Activated T-cell treated with anti-CD3 and anti-CD28 coated beads, Interleukin-2, amount 50 U/mL, for 4 hours (primary cell): ENCODE measurements at regions not wholly inside any gene's neighbourhood (a gene's known extent, or its start where the extent isn't known, plus 50 kb on each side); places are given as distances from the start of the nearest gene placed in this dataset.

Experiments used
- ATAC-seq, 2 donors: fragments of 200-7000 bp; cut with Tn5 transposase; one replicate each; pipeline ENCODE4 v1.10.0; 2021
- DNase-seq: peaks from one replicate; pipeline ENCODE4 v3.0.0-alpha.2; 2020
- H3K27me3 Mint-ChIP-seq: one replicate; pipeline ENCODE4 v1.8.0; 2021; ENCODE audit warnings: low read depth, mixed read lengths
- H3K36me3 Mint-ChIP-seq: one replicate; pipeline ENCODE4 v1.8.0; 2022; ENCODE audit warnings: mixed read lengths; ENCODE audit not compliant: insufficient read depth
- H3K4me1 Mint-ChIP-seq: one replicate; pipeline ENCODE4 v1.8.0; 2021; ENCODE audit warnings: low read depth, mixed read lengths
- H3K4me3 Mint-ChIP-seq: one replicate; pipeline ENCODE4 v1.8.0; 2021; ENCODE audit warnings: mild to moderate bottlenecking, moderate library complexity, mixed read lengths
- H3K9me3 Mint-ChIP-seq: one replicate; pipeline ENCODE4 v1.8.0; 2021; ENCODE audit warnings: mixed read lengths

DNA sequence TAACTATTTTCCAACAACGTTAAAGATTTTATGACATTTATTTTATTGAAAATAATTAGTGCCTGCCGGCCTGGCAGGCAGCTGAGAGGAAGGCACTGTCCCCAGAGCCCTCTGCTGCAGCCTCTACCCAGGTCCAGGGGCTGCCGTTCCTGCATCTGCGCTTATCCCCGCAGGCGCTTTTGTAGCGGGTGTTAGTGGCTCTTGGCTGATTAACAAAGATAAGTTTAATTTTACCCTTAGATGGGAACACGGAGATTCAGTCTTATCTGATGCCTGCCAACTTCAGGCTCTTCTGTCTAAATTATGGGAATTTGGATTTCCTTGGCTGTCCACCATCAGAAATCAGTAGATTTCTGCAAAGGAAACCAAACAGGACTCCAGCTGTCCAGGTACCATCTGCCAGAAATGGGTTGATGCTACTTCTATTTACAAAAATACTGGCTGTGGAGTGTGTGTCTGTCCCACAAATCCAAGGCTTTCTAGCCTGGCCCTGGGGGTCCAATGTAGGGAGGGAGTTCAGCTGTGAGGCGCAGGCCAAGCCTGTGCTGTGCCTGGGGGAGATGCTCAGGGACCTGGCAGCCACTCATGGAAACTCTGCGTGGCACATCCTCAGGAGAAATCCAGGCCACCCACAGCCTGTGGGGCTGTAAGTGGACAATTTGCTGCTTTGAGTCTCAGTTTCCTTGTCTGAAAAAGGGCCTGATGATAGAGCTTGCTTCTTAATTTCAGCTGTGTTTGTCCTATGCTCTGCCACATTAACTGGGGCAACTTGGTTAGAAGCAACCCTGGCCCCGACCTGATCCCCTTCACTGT, 62.0 kb upstream of the IGFBP3 start:
- Mint-ChIP-seq H3K4me3 (no peak overlapping the region), H3K27me3 (no peaks in the 10 kb centered on the region), H3K9me3 (peaks cover 4% of the 10 kb centered on the region), H3K4me1 (no peaks in the 10 kb centered on the region), H3K36me3 (peaks cover 14% of the 10 kb centered on the region)
- ATAC-seq (no peak), DNase-seq (no peak)

GRCh38 chr7:45982132-45982531, 61.1 kb upstream of the IGFBP3 start:
- no peak for ATAC-seq
- H3K4me1 Mint-ChIP-seq, result no peaks in the 10 kb centered on the region
- no peak for DNase-seq
- H3K9me3 Mint-ChIP-seq, result peaks cover 4% of the 10 kb centered on the region
- H3K36me3 Mint-ChIP-seq, result peaks cover 14% of the 10 kb centered on the region
- H3K27me3 Mint-ChIP-seq, result no peaks in the 10 kb centered on the region
- H3K4me3 Mint-ChIP-seq, result no peak overlapping the region

GRCh38 chr7:45980973-45981372, 59.9 kb upstream of the IGFBP3 start:
- H3K4me3 Mint-ChIP-seq, result no peak overlapping the region
- no peak for DNase-seq
- no peak for ATAC-seq
- H3K36me3 Mint-ChIP-seq, result peaks cover 14% of the 10 kb centered on the region
- peaks cover 4% of the 10 kb centered on the region for H3K9me3 Mint-ChIP-seq
- H3K27me3 Mint-ChIP-seq, result no peaks in the 10 kb centered on the region
- no peaks in the 10 kb centered on the region for H3K4me1 Mint-ChIP-seq

GRCh38 chr7:45980181-45980905, 59.3 kb upstream of the IGFBP3 start:
- Mint-ChIP-seq H3K27me3 (no peaks in the 10 kb centered on the region), H3K4me1 (no peaks in the 10 kb centered on the region), H3K9me3 (peaks cover 4% of the 10 kb centered on the region), H3K4me3 (no peak overlapping the region), H3K36me3 (peaks cover 14% of the 10 kb centered on the region)
- DNase-seq (no peak), ATAC-seq (no peak)

GRCh38 chr7:45979275-45980180, 58.5 kb upstream of the IGFBP3 start:
- Mint-ChIP-seq H3K9me3 (peaks cover 4% of the 10 kb centered on the region), H3K27me3 (no peaks in the 10 kb centered on the region), H3K4me3 (no peak overlapping the region), H3K4me1 (no peaks in the 10 kb centered on the region), H3K36me3 (peaks cover 14% of the 10 kb centered on the region)
- DNase-seq (no peak), ATAC-seq (no peak)

DNA sequence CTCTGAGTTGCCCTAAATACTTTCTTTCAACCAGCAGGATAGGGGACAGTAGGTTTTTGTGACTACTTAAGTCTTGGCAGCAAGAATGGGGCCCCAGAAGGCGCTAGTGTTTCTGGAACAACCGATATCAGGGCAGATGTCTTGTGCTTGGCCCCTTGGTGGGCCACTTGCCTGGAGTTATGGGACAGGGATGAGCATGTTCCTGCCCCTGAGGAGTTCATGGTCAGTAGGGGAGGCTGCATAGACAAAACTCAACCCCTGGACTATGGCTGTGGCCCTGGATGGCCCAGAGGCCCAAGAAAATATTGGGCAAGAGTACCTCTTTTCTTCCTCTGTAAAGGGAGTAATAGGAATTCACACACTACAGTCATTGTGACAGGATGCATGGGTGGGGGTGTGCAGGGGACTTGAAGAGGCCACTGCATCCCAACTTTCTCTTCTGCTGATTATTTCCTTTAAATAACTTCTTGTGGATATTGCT, 57.7 kb upstream of the IGFBP3 start:
- ATAC-seq (no peak), DNase-seq (no peak)
- H3K27me3 Mint-ChIP-seq, result no peaks in the 10 kb centered on the region
- H3K36me3 Mint-ChIP-seq, result peaks cover 14% of the 10 kb centered on the region
- no peak overlapping the region for H3K4me3 Mint-ChIP-seq
- no peaks in the 10 kb centered on the region for H3K4me1 Mint-ChIP-seq
- peaks cover 4% of the 10 kb centered on the region for H3K9me3 Mint-ChIP-seq

GRCh38 chr7:45978010-45978681, 57.1 kb upstream of the IGFBP3 start:
- H3K36me3 Mint-ChIP-seq, result peaks cover 14% of the 10 kb centered on the region
- ATAC-seq (peak; percentile 74 to 81), DNase-seq (no peak)
- H3K9me3 Mint-ChIP-seq, result peaks cover 4% of the 10 kb centered on the region
- no peak overlapping the region for H3K4me3 Mint-ChIP-seq
- no peaks in the 10 kb centered on the region for H3K4me1 Mint-ChIP-seq
- no peaks in the 10 kb centered on the region for H3K27me3 Mint-ChIP-seq

GRCh38 chr7:45977256-45977780, 56.2 kb upstream of the IGFBP3 start:
- Mint-ChIP-seq H3K4me3 (no peak overlapping the region), H3K4me1 (no peaks in the 10 kb centered on the region), H3K9me3 (peaks cover 4% of the 10 kb centered on the region), H3K27me3 (no peaks in the 10 kb centered on the region), H3K36me3 (peaks cover 14% of the 10 kb centered on the region)
- DNase-seq (no peak), ATAC-seq (no peak)

DNA sequence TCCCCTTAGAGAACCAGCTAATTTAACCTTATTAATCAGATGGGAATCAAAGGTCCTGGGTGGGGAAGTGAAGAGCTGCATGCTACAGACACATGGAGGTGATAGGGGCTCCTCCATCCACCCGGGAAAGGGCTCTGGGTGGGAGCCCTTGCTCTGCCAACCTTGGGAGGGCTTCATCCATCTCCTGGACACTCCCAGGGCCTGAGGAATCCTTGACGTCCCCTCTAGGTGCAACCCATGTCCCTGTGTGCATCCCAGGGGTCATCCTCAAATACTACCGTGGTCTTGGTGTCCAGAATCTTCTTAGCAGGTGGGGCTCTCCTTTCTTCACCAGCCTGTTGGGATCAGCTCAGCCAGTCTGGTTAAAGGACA, 55.4 kb upstream of the IGFBP3 start:
- Mint-ChIP-seq H3K9me3 (no peaks in the 10 kb centered on the region), H3K4me1 (no peaks in the 10 kb centered on the region), H3K4me3 (no peak overlapping the region), H3K36me3 (peaks cover 14% of the 10 kb centered on the region), H3K27me3 (no peaks in the 10 kb centered on the region)
- DNase-seq (no peak), ATAC-seq (no peak)

DNA sequence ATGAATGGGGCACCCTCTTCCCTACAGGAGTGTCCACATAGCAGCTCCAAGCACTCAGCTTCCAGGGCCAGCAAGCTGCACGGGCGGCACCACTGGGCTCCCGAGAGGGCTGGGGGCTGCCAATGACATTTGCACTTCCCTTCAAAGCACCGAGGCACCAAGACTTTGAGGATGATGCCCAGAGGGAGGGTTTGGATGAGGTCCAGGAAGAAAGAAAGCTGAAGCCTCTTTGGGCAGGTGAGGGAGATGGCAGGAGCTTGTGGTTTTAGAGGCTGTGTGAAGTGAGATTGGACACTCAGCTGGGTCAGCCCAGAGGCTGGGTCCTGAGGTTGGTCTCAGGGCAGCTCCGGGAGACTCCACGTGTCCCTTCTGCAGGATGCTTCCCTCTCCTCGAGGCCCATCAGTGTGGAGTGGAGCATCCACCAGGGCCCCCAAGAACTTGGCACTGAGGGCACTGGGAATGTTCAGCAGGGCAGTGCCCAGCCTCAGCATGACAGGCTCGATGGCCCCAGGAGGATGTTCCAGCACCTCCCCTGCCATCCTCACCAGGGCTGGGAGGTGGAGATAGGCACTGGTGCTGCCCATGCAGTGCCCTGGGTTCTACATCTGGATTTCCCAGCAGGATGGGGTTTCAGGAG, 54.9 kb upstream of the IGFBP3 start:
- Mint-ChIP-seq H3K9me3 (no peaks in the 10 kb centered on the region), H3K27me3 (no peaks in the 10 kb centered on the region)

GRCh38 chr7:45975367-45975766, 54.3 kb upstream of the IGFBP3 start:
- no peaks in the 10 kb centered on the region for H3K27me3 Mint-ChIP-seq
- H3K36me3 Mint-ChIP-seq, result peaks cover 12% of the 10 kb centered on the region
- H3K4me1 Mint-ChIP-seq, result no peaks in the 10 kb centered on the region
- H3K9me3 Mint-ChIP-seq, result no peaks in the 10 kb centered on the region
- H3K4me3 Mint-ChIP-seq, result no peak overlapping the region
- no peak for DNase-seq
- ATAC-seq, result no peak

More for the DNA sequence above, 54.9 kb upstream of the IGFBP3 start:
- Mint-ChIP-seq H3K36me3 (peaks cover 13% of the 10 kb centered on the region), H3K4me1 (no peaks in the 10 kb centered on the region), H3K4me3 (no peak overlapping the region)
- ATAC-seq (no peak), DNase-seq (no peak)

- Mint-ChIP-seq H3K4me3 (no peak overlapping the region), H3K36me3 (peaks cover 11% of the 10 kb centered on the region), H3K4me1 (no peaks in the 10 kb centered on the region), H3K9me3 (no peaks in the 10 kb centered on the region), H3K27me3 (no peaks in the 10 kb centered on the region)
- ATAC-seq (no peak), DNase-seq (no peak)
Observed at GRCh38 chr7:45974540-45975360, 53.7 kb upstream of the IGFBP3 start.
